IPS DF 6.9 (cell line): ENCODE measurements at regions not wholly inside any gene's neighbourhood (a gene's known extent, or its start where the extent isn't known, plus 50 kb on each side); places are given as distances from the start of the nearest gene placed in this dataset.
"Not testable (repeated sequence)": the region's sequence is repeated elsewhere in the genome, so short reads cannot be mapped to it uniquely, and the experiment has no call there.

ENCODE experiments used
- DNase-seq: peaks from one replicate; pipeline ENCODE4 v3.0.0-alpha.2; 2013; ENCODE audit warnings: low read depth, low spot score
- H3K27ac ChIP-seq: one replicate; pipeline ENCODE4 v1.5.1; 2013; ENCODE audit warnings: low read length, control low read depth
- H3K27me3 ChIP-seq: 2 replicates; pipeline ENCODE4 v1.6.1; 2013; ENCODE audit warnings: mild to moderate bottlenecking, low read length; ENCODE audit not compliant: control insufficient read depth, insufficient read depth
- H3K36me3 ChIP-seq: 2 replicates; pipeline ENCODE4 v1.6.1; 2013; ENCODE audit warnings: low read length; ENCODE audit not compliant: control insufficient read depth, insufficient read depth
- H3K4me1 ChIP-seq: 2 replicates; pipeline ENCODE4 v1.6.1; 2013; ENCODE audit warnings: low read length; ENCODE audit not compliant: control insufficient read depth, insufficient read depth
- H3K4me3 ChIP-seq: 2 replicates; pipeline ENCODE4 v1.5.1; 2013; ENCODE audit warnings: mild to moderate bottlenecking, low read length
- H3K9me3 ChIP-seq: 2 replicates; pipeline ENCODE4 v1.6.1; 2013; ENCODE audit warnings: low read length, inconsistent platforms; ENCODE audit not compliant: control insufficient read depth, insufficient read depth
- WGBS: extraction: QIAGEN DNeasy Blood & Tissue Kit; methylation state at CpG from one replicate; pipeline ENCODE4 v1.1.7; 2013; ENCODE audit warnings: mixed read lengths, missing lambda C conversion rate; ENCODE audit not compliant: insufficient read length, insufficient coverage; 5-methylcytosine and 5-hydroxymethylcytosine counted together

DNA sequence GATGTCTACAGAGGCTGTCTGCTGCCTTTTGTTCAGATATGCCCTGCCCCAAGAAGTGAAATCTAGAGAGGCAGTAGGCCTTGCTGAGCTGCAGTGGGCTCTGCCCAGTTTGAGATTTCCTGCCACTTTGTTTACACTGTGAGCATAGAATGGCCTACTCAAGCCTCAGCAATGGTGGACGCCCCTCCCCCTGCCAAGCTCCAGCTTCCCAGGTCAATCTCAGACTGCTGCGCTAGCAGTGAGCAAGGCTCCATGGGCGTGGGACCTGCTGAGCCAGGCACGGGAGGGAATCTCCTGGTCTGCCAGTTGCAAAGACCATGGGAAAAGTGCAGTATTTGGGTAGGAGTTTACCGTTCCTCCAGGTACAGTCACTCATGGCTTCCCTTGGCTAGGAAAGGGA lies 101.8 kb upstream of the ALG10 start:
- not testable (repeated sequence) for H3K4me3 ChIP-seq, H3K9me3 ChIP-seq, H3K27me3 ChIP-seq, H3K4me1 ChIP-seq, H3K36me3 ChIP-seq, H3K27ac ChIP-seq, DNase-seq
- WGBS, result no CpG with 5 or more reads among the region's 5 CpGs

GRCh38 chr12:33926095-33926494 lies 96.2 kb upstream of the ALG10 start:
- no peaks in the 10 kb centered on the region for H3K36me3 ChIP-seq
- H3K9me3 ChIP-seq, result no peaks in the 10 kb centered on the region
- H3K27me3 ChIP-seq, result no peaks in the 10 kb centered on the region; the same call in 1 of the 2 replicates
- DNase-seq, result no peak
- H3K27ac ChIP-seq, result no peak overlapping the region
- H3K4me1 ChIP-seq, result no peaks in the 10 kb centered on the region
- no CpG with 5 or more reads among the region's 3 CpGs for WGBS
- no peak overlapping the region for H3K4me3 ChIP-seq

GRCh38 chr12:33937669-33938068 lies 84.6 kb upstream of the ALG10 start:
- not testable (repeated sequence) for H3K4me3 ChIP-seq, H3K27me3 ChIP-seq, H3K36me3 ChIP-seq, H3K4me1 ChIP-seq, H3K9me3 ChIP-seq, DNase-seq, H3K27ac ChIP-seq
- WGBS, result no CpG with 5 or more reads among the region's 1 CpG

GRCh38 chr12:33942172-33942571 lies 80.1 kb upstream of the ALG10 start:
- no peak for DNase-seq
- Histone ChIP-seq H3K27ac (no peak overlapping the region), H3K4me1 (no peaks in the 10 kb centered on the region), H3K36me3 (no peaks in the 10 kb centered on the region), H3K4me3 (no peak overlapping the region), H3K9me3 (no peaks in the 10 kb centered on the region), H3K27me3 (no peaks in the 10 kb centered on the region)
- WGBS, result no CpG with 5 or more reads among the region's 3 CpGs

- Histone ChIP-seq H3K9me3 (no peaks in the 10 kb centered on the region), H3K4me3 (no peak overlapping the region), H3K27ac (no peak overlapping the region), H3K36me3 (no peaks in the 10 kb centered on the region), H3K27me3 (no peaks in the 10 kb centered on the region), H3K4me1 (no peaks in the 10 kb centered on the region)
- DNase-seq, result no peak
- WGBS, result no CpG with 5 or more reads among the region's 3 CpGs
Measured at GRCh38 chr12:33944703-33945437, 77.4 kb upstream of the ALG10 start.

DNA sequence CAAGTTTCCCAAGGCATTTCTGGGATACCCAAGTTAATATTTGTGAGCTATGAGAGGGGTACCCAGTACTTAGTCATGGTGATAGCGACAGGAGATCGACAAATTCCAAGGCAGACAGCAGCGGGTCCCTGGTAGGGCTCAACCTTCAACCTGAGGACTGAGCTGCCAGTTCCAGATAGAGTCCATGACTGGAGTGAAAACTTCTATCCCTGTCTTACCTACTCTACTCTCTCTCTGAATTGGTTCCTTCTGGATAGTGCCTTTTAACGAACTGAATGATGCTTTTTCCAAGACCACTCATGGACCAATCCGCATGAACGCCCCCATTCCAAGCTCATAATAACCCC lies 76.9 kb upstream of the ALG10 start:
- no peak overlapping the region for H3K27ac ChIP-seq
- DNase-seq, result no peak
- no CpG with 5 or more reads among the region's 6 CpGs for WGBS
- no peaks in the 10 kb centered on the region for H3K4me1 ChIP-seq
- H3K27me3 ChIP-seq, result no peaks in the 10 kb centered on the region
- H3K4me3 ChIP-seq, result no peak overlapping the region
- no peaks in the 10 kb centered on the region for H3K36me3 ChIP-seq
- H3K9me3 ChIP-seq, result no peaks in the 10 kb centered on the region; the same call in 1 of the 2 replicates

- H3K36me3 ChIP-seq, DNase-seq, H3K4me3 ChIP-seq, H3K27me3 ChIP-seq, H3K27ac ChIP-seq, H3K9me3 ChIP-seq, H3K4me1 ChIP-seq: not testable (repeated sequence)
- WGBS, result no CpG with 5 or more reads among the region's 7 CpGs
Measured at GRCh38 chr12:33966219-33966618, 56.1 kb upstream of the ALG10 start.

DNA sequence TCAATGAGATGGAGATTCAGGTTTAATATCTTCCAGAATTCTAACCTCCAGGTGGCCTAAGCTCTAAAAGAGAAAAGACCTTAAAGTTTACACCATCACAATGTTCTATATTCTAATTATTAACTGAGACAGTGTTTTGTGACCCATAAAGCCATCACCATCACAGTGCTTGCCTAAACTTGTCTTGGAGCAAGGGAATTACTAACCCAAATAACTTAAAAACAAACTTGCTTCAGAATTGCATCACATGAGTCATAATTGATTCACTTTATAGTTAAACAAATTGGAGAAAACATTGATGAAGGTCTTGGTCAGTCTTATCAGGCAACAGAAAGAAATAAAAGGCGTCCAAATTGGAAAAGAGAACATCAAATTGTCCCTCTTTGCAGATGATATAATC lies 54.5 kb upstream of the ALG10 start:
- WGBS, result no CpG with 5 or more reads among the region's 1 CpG
- DNase-seq, result no peak
- H3K27me3 ChIP-seq, result no peaks in the 10 kb centered on the region
- no peaks in the 10 kb centered on the region for H3K36me3 ChIP-seq
- no peak overlapping the region for H3K4me3 ChIP-seq
- H3K9me3 ChIP-seq, result no peaks in the 10 kb centered on the region
- H3K4me1 ChIP-seq, result no peaks in the 10 kb centered on the region
- H3K27ac ChIP-seq, result no peak overlapping the region
